ENCODE measurements at regions not wholly inside any gene's neighbourhood (a gene's known extent, or its start where the extent isn't known, plus 50 kb on each side); places are given as distances from the start of the nearest gene placed in this dataset.

DNA sequence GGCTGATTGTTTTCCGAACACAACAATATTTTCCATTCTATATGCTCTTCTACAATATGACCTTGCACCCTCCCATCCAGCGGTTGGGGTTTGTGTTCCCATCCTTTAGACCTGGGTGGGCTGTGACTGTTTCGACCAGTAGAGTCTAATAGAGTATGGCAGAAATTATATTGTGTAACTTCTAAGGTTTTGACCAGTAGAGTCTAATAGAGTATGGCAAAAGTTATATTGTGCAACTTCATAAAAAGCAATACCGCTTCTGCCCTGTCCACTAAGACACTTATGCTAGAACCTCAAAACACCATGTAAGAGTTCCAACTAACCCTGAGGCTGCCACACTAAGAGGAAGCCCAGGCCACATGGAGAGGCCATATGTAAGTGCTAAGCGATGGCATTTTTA is 719.7 kb upstream of the TBX3 start:
- Mint-ChIP-seq H3K4me3 (no peak overlapping the region), H3K9me3 (peaks cover 3% of the 10 kb centered on the region), H3K27ac (no peak overlapping the region), H3K4me1 (ENCODE audit: low read depth) (no peaks in the 10 kb centered on the region), H3K27me3 (peaks cover 1% of the 10 kb centered on the region), H3K36me3 (ENCODE audit: low read depth) (no peaks in the 10 kb centered on the region)
- POLR2A ChIA-PET: no interaction called here
- ATAC-seq: no peak
- CTCF ChIA-PET: no interaction called here
- intact Hi-C loops (cut with micrococcal nuclease): no loop called here
- DNase-seq: no peak
- TF ChIP-seq, protein P1, sequence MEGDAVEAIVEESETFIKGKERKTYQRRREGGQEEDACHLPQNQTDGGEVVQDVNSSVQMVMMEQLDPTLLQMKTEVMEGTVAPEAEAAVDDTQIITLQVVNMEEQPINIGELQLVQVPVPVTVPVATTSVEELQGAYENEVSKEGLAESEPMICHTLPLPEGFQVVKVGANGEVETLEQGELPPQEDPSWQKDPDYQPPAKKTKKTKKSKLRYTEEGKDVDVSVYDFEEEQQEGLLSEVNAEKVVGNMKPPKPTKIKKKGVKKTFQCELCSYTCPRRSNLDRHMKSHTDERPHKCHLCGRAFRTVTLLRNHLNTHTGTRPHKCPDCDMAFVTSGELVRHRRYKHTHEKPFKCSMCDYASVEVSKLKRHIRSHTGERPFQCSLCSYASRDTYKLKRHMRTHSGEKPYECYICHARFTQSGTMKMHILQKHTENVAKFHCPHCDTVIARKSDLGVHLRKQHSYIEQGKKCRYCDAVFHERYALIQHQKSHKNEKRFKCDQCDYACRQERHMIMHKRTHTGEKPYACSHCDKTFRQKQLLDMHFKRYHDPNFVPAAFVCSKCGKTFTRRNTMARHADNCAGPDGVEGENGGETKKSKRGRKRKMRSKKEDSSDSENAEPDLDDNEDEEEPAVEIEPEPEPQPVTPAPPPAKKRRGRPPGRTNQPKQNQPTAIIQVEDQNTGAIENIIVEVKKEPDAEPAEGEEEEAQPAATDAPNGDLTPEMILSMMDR (IDR thresholded peaks at IDR 0.05): no peak

DNA sequence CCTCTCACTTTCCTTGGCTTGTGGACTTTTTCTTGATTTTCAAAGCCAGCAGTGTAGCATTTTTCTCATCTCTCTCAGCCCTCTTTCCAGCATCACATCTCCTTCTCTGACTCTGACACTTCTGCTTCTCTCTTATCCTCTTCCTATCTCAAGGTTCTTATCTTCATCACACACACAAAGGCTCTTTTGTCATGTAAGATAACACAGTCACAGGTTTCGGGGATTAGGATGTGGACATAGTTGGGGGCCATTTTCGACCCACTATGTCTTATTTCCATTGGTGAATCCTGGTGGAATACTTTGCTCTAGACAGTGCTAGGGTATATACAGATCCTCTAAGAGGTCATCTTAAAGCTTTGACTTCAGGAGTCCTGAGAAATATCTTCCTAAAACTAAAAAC is 719.3 kb upstream of the TBX3 start:
- TF ChIP-seq, protein P1 (IDR thresholded peaks at IDR 0.05): no peak

DNA sequence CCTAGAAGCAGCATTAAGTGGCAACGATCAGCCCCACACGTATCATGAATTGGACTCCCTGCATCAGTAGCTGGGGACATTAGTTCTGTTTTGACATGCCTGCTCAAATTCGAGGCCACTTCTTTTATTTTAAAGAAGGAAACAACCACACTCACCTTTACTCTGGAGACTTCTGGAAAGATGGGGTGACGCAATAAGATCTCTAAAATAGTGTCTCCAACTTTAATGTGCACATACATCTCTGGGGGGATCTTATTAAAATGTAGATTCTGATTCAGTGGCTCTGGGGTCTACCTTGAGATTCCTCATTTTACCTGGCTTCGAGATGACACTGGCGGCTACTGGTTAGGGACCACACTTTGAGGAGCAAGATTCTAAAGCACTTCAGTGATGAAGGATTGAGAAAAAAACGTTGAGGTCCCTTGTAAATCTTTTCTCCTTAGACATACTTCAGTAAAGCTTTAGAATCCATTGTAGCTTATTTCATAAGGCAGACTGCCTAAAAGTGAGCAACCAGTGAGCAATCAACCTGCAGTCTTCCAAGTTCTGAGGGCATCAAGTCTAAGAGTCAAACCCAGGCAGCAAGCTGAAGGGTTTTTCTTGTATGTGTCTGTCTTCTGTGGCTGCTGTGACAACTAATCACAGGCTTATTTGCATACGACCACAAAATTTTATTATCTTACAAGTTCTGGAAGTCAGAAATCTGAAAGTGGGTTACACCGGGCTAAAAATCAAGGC is 718.6 kb upstream of the TBX3 start:
- TF ChIP-seq, protein P1 (IDR thresholded peaks at IDR 0.05): no peak
- ATAC-seq (no peak), DNase-seq (no peak)
- H3K36me3 Mint-ChIP-seq (ENCODE audit: low read depth): no peaks in the 10 kb centered on the region
- H3K9me3 Mint-ChIP-seq: peaks cover 3% of the 10 kb centered on the region
- ChIA-PET POLR2A (no interaction called here), CTCF (no interaction called here)
- no peak overlapping the region for H3K27ac Mint-ChIP-seq
- intact Hi-C loops (cut with micrococcal nuclease): no loop called here
- H3K4me3 Mint-ChIP-seq: no peak overlapping the region
- no peaks in the 10 kb centered on the region for H3K4me1 Mint-ChIP-seq (ENCODE audit: low read depth)
- H3K27me3 Mint-ChIP-seq: no peaks in the 10 kb centered on the region

More for the DNA sequence above, 719.3 kb upstream of the TBX3 start:
- Mint-ChIP-seq H3K4me3 (no peak overlapping the region), H3K27ac (no peak overlapping the region), H3K9me3 (peaks cover 3% of the 10 kb centered on the region), H3K4me1 (ENCODE audit: low read depth) (no peaks in the 10 kb centered on the region), H3K36me3 (ENCODE audit: low read depth) (no peaks in the 10 kb centered on the region), H3K27me3 (no peaks in the 10 kb centered on the region)
- intact Hi-C loops (cut with micrococcal nuclease): no loop called here
- ChIA-PET CTCF (no interaction called here), POLR2A (no interaction called here)
- no peak for ATAC-seq
- no peak for DNase-seq

DNA sequence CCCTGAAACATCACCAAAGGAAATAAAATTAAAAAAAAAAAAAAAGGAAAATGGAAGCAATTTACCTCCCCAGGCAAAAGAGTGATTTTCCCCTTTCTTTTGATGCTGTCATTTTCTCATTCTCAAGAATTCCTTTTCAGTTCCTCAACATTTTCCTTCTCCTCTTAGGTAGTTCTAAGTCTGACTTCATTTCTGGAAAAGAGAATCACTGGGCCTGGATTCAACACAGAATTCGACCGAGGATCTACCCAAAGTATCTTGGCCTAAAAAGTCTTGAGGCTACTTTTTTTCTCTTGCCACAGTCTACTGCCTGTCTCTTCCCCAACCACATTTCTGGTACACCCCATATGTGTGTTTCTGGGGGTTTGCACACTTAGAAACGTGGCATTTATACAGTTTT is 717.8 kb upstream of the TBX3 start:
- TF ChIP-seq, protein P1 (IDR thresholded peaks at IDR 0.05): no peak
- H3K27me3 Mint-ChIP-seq: no peaks in the 10 kb centered on the region
- no peak overlapping the region for H3K4me3 Mint-ChIP-seq
- no peak for ATAC-seq
- H3K4me1 Mint-ChIP-seq (ENCODE audit: low read depth): no peaks in the 10 kb centered on the region
- H3K27ac Mint-ChIP-seq: no peak overlapping the region
- POLR2A ChIA-PET: no interaction called here
- CTCF ChIA-PET: no interaction called here
- peaks cover 6% of the 10 kb centered on the region for H3K9me3 Mint-ChIP-seq
- intact Hi-C loops (cut with micrococcal nuclease): no loop called here
- H3K36me3 Mint-ChIP-seq (ENCODE audit: low read depth): peaks cover 1% of the 10 kb centered on the region
- DNase-seq: no peak

DNA sequence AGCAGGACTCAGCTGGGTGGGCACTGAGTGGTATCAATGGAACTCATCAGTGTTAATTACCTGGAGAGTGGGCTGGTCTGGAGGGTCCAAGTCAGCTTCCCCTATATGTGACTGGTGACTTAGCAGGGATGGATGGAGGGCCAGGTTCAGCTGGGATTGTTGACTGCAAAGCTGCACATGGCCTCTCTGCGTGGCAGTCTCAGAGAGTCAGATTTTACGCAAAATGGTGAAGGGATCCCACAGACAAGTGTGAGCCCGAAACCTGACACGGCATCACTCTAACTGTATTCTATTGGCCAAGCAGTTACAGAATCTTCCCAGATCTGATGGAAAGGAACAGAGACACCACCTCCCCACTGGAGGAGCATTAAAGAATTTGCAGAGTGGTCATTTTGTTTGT is 716.0 kb upstream of the TBX3 start:
- no peak for ATAC-seq
- Mint-ChIP-seq H3K36me3 (ENCODE audit: low read depth) (peaks cover 1% of the 10 kb centered on the region), H3K27ac (no peak overlapping the region), H3K4me3 (no peak overlapping the region), H3K27me3 (no peaks in the 10 kb centered on the region), H3K9me3 (peaks cover 13% of the 10 kb centered on the region), H3K4me1 (ENCODE audit: low read depth) (no peaks in the 10 kb centered on the region)
- CTCF ChIA-PET: no interaction called here
- POLR2A ChIA-PET: no interaction called here
- TF ChIP-seq, protein P1 (IDR thresholded peaks at IDR 0.05): no peak
- DNase-seq: no peak
- intact Hi-C loops (cut with micrococcal nuclease): no loop called here

Measured in activated CD8-positive, alpha-beta T cell treated with anti-CD3 and anti-CD28 coated beads for 36 hours (primary cell).